Midbrain (tissue), 1 donor: ENCODE measurements at regions not wholly inside any gene's neighbourhood (a gene's known extent, or its start where the extent isn't known, plus 50 kb on each side); places are given as distances from the start of the nearest gene placed in this dataset.
A peak's percentile ranks its signal among the peaks of the same experiment; 100 is the strongest.

Experiments used
- DNase-seq: peaks from one replicate; lab custom pipeline; 2025; lab: John Stamatoyannopoulos, UW

DNA sequence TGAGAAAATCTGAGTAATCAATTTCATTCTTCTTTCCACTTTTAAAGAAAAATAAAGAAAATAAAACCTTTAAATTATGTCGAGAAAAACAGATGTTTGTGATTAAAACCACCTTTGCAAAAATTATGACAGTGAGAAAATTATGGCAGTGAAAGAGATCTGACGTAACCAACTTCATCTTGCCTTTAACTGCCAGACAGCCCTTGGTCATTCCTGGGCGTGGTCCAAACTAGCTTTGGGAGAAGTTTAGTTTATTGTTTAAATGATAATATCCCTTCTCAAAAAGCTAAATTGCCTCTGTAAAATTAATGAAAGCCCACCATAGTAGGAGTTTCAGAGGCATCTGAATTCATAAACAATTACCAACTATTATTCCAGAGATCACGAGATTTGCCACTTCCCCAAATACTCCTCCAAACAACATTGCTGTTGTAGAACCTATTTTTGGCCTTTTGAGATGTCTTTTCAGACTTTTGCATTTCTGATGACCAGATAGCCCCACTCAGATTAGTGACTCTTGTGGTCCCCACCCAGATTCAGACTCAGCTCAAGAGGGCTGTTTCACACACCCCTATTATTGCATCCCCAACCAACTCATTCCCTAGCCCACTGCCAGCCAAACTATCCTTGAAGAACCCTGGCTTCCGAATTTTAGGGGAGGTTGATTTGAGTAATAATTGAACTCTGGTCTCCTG is 664.4 kb upstream of the CBLB start:
- DNase-seq: no peak

DNA sequence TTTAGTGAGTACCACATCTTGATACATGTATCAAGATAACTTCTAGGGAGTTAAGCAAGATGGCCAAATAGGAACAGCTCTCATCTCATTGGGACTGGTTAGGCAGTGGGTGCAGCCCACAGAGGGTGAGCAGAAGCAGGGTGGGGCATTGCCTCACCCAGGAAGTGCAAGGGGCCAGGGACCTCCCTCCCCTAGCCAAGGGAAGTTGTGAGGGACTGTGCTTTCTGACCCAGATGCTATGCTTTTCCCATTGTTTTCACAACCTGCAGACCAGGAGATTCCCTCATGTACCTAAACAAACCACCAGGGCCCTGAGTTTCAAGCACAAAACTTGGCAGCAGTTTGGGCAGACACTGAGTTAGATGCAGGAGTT is 665.0 kb upstream of the CBLB start:
- no peak for DNase-seq

DNA sequence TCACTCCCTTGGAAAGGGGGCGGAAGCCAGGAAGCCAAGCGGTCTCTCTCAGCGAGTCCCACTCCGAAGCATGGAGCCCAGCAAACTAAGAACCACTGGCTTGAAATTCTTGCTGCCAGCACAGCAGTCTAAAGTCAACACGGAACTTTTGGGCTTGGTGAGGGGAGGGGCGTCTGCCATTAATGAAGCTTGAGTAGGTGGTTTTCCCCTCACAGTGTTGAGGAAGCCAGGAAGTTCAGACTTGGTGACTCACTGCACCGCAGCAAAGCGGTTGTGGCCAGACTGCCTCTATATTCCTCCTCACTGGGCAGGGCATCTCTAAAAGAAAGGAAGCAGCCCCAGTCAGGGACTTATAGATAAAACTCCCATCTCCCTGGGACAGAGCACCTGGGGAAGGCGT is 665.4 kb upstream of the CBLB start:
- DNase-seq: no peak

DNA sequence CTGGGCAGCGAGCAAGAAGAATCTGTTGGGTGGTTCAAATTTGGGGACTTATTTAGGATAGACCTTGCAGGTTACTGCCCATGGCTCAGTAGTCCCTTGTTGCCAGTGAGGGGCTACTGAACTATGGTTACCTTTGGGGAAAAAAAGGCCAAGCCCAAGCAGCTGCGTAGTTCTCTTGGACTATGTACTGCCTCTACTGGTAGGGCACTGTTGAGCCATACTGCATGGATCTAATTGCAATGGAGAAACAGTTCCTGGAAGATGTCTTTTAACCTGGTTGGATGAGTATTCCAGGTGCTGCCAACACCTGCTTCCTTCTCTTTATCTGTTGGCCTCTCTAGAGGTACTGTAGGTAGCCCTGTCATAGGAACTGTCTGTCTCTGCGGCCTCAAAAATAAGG is 671.9 kb upstream of the CBLB start:
- no peak for DNase-seq

DNA sequence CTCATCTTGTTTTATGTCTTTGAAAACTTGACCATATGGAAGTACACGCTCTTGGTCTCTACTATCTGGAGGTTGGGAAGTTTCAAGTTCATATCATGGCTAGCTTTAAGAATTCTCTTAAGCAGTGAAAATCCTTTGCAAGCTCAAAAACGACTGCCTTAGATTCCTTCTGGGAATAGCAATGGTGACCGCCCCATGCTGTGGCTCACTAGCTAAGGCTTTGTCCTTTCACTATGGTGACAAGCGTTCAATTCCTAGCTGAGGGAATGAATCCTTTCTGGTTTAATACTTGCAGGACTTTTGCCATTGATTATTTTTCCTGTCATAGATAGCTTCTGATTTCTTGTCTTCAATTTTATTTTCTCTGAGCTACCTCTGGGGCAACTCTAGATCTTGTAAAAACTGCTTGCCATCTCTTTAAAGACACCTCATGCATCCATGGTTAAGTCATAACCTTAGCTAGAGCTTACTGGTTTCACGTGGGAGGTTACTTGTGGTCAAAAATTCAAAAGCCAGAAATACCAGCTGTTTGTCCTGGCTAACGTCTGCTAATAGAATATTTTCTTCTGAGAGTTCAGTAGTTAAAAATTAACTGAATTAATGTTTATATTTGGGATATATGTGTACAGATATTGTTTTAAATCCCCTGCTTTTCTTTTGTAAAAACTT is 673.4 kb upstream of the CBLB start:
- DNase-seq: no peak

DNA sequence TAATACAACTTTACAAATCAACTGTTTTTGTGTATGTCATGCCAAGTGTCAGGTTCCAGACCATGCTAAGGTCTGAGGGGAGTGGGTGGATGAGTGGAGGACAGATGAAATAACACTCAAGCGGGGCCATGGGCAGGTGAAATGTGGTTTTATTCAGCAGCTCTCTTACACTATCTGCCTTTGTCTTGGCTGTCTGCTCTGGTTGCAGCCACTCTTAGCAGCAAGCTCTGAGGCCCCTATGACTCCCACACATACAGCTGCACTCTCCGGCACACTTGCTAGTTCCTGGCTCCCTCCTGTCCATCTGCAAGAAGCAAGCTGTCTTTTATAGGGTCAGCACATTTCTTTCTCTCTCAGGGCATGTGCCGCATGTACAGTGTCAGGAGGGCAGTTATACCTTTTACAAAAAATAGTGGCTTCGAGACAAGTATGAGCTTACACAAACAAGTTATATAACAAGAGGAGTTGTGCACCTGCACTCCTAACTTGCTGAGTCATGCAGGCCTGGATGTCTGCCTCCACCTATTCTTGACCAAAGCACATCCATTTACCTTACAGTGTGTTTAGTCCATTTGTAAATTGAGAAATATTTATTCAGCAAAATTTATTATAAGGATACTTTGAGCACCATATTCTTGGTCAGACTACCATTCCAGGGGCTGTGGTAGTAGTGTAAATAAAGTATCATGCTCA is 683.7 kb upstream of the CBLB start:
- DNase-seq: no peak

DNA sequence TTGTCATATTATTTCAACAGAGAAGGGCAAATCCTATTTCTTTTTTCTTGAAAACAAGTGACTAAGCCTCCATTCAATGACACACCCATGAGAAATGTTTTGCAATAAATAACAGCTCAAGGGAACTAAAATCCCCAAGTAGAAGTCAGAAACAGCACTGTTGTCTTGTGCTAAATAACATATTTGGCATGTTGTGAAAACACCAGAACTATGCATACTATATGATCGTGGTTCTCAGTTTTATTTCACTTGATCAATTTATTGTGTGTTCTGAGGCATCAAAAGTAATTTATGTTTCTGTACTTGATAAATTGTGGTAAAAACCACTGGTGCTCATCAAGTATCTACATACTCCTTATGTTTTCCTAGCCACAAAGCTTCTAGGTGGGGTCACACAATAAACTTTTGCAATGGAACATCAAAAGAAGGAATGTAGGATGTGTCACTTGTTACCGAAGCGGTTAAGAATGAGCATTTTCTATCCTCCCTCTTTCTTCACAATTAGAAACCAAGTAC is 691.7 kb upstream of the CBLB start:
- DNase-seq: no peak

DNA sequence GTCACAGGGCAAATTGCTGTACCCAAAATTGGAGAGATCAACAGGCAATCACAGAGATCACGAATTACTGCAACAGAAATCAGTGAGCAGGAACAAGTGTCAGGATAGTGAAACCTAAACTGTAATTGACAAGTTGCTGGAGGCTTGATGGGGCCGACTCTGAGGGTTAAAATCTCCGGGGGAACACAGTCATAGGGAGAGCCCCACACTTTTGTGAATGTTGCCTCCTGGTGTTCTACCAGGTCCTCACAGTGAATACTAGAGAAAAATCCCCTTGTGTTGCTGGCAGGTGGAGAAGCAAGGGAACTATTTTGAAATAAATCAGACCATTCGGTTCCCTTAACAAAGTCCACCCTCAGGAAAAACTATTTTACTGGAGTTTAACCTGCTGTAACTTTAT is 697.5 kb upstream of the CBLB start:
- no peak for DNase-seq

DNA sequence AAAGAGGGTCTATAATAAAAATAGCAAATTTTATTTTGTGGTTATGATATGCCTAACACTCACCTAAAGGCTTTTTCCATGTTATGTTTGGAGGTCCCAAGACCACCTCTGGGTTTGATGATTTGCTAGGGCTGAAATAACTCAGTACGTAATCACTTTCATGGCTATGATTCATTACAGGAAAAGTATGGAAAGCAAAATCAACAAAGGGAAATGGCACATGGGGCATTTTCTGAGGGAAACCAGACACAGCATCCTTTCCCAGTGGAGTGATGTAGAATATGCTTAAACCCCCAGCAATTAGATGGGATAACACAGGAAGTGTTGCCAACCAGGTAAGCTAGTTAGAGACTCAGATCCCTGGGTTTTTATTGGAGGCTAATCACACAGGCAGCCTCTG is 701.6 kb upstream of the CBLB start:
- DNase-seq: no peak

DNA sequence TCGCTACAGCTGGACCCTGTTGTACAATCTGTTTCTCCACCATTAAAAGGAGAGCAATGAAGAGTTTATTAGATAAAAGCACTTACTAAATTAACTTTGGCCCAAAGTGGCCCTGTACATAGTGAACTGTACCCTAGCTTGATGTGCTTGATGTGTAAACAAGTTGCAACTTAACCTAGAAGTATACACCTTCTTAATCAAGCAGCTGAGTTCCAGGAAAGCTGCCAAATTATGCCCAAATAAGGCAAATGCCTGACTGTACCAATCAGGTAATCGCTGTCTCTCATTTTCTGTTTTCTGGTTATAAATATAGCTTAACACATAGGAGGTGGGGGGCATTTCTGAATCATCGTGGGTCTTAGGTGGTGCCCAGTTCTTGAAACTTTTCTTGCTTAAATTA is 704.8 kb upstream of the CBLB start:
- no peak for DNase-seq

DNA sequence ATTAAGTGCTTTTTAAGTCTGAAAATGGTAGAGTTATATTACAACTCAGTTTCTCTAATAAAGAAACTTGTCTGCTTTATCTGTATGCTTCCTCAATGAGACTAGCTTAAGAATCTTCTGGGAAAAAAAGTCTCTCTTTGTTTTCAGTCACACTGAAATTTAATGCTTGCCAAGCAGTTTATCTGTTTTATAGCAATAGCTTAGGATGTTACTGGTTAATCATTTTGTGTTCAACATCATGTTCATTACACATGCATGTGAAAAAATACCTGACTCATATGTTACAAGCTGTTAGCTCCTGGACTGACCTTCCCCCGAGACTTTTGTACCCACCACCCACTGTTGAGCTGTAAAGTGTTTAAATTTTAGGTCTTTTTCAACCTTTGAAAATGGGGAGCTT is 706.2 kb upstream of the CBLB start:
- no peak for DNase-seq

DNA sequence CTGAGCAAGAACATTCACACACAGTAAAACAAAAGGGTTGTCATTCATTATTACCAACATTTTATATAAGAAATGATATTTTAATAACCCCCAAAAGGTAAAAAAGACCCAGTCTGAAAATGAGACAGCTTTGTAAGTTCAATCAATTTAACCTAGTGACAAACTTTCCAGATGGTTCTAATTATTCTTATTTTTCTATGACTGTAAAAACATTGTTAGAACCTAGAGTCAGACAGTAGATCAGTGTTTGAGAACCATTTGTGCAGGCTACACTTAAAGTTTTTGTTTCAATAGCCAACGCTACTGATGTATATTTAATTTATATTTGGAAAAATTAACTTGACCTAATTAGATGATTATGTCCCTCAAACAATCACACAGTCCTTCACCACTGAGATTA is 708.4 kb upstream of the CBLB start:
- no peak for DNase-seq

DNA sequence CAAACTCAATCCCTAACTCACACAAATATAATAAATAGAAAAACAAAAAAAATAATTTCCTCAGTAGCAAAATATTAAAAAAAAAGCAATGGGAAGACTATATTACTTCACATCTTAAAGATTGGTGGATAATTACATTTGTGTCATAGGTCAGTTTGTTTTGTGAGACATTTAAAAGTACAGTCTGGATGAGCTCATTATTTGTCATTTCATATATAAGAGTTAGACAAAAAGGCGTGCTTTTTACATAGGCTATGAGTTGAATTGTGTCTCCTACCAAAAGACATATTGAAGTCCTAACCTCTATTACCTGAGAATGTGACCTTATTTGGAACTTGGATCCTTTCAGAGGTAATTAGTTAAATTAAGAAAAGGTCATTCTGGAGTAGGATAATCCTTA is 710.1 kb upstream of the CBLB start:
- DNase-seq: no peak

DNA sequence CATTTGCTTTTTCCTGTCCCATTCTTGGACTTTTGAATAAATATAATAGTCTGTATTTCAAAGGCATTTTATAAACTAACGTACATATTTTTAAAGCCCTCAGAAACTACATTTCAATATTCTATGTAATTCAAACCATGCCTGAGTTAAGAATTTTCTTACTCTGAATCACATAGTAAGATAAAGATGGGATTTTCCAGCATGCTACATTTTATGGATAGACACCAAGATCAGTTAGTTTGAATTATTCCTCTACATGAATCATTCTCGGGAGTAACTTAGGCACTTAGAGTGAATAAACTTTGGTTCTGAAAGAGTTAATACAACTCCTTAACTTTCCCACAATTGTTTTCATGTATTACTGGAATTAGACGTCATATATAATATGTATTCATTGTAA is 713.3 kb upstream of the CBLB start:
- DNase-seq: no peak

DNA sequence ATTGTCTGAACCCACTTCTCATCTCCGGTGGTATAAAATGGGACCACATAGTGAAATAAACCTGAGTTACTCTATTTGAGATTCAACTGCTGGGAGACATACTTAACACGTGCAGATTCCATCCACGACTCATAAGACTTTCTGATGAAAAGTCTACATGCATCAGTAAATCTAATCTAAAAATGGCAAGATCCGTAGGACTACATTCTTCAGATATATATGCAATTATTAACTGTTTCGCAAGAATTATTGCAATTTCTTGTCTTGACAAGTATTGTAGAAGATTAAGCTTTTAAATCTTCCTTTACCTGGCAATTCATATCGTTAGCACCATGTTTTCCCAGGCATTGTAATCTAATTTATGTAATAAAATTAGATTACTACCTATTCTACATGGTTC is 718.7 kb upstream of the CBLB start:
- no peak for DNase-seq

DNA sequence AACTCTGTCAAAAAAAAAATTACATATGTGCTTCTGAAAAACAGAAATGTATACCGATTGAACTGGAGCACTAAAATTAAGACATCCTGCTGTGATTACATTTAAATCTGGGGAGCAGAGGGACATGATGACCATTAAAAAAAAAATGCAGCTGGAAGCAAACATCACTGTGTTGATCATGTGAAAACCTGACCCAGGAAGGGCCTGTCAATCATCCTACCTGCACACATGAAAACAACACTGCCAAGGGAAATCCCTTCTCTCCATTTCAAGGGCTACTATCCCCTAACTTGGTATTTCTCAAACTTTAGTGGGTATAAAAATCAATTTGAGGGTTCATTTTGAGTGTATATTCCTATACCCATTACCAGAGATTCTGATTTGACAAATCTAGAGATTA is 719.9 kb upstream of the CBLB start:
- no peak for DNase-seq

DNA sequence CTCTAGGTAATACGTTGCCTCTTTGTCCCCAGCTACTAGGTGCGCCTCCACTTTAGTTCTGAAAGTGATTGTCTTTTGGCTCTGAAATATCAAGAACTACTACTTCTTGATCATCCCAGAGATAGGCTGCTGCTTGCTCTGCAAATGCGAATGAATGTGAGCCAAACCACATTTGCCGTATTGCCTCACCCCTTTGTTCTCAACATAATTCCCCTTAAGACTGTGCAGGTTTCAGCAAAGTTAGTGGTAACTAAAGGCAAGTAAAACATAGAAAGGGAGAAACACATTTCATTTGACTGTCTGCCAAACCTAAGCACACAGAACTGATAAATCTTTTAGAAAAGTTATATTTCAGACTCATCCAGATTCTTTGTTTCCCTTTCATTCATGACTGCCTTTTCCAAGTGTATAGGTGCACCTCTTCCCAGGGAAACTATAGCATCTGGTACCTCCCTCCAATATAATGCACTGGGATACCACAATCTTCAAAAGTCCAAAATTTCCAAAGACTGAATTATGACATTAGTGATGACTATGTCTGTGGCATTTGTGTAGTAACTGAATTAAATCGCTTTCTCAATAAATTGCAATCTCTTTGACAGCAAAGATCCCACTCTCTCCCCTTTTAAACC is 720.6 kb upstream of the CBLB start:
- no peak for DNase-seq

DNA sequence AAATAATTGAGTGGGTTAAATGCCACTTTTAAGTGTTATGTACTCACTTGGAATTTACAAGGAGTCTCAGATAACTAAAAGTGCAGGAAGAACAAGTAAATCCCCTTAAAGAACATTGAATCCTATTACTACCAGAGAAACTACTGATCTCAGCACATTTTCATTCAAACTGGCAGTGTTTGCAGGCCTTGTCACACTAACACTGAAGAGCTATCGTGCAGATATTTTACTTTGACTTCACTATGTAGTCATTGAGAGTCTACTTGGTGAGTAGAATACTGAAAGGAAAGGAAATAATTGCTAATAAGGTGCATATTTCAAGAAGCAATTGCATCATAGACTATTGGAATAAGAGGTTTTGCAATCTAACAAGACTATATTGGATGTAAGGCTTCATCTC is 721.4 kb upstream of the CBLB start:
- DNase-seq: no peak

DNA sequence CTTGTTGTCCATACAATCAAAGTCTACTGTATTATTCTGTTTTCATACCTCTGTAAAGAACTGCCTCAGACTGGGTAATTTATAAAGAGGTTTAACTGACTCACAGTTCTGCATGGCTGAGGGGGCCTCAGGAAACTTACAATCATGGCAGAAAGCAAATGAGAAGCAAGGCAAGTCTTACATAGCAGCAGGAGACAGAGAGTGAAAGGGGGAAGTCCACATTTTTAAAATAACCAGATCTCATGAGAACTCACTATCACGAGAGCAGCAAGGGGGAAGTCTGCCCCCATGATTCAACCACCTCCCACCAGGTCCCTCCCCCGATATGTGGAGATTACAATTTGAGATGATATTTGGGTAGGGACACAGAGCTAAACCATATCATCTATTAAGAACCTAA is 724.6 kb upstream of the CBLB start:
- DNase-seq: no peak

DNA sequence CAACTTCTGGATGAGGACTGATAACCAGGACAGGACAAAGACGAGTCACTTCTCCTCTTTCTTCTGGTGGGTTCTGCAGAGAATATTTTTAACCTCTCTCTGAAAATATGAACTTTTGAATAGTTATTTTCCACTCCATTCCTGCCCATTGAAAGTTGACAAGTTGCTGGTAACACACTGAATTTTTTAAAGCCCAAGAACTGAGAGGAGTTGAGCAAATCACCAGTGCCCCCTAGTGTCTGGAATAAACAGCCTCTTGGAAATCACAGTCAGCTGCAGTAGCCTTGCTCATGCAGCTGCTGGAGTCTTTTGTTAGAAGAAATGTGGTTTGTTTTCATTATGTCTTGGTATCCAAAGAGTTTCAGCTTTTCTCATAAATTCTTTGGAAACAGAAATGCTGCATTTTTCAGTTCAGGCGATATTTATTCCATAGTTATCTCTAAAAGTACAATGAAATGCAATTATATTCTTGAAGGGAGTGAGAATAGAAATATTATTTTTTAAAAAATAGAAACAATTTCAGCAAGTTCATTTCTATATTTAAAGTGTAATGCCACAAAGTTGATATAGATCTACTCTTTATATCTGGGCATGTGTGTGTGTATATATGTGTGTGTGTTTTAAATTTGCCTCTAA is 741.0 kb upstream of the CBLB start:
- peak; percentile 91 for DNase-seq

DNA sequence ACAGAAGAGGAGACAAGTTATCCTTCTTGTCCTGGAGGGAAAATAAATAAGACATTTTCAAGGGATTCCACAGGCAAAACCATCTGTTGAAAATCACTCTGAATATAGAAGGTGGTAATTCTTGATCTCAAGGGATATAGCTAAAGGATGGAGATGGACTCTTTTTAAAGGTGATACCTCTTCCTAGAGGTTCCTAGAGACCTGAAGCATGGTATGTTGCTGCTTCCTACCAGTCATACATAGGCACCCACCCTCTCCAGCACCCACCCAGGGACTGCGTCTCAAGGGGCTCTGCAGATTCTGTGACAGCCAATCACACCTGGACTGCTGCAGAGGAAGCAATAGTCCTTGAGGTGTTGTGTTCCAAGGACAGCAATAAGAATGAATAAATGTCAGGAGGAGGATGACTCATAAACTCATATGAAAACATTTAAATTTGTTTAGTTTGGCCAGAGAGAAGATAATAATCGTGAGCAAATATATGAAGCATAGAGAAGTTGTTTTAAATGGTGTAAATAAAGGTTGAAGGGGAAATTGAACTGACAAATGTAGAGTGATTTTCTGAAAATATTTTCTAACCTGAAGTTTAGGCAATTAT is 741.6 kb upstream of the CBLB start:
- DNase-seq: no peak

DNA sequence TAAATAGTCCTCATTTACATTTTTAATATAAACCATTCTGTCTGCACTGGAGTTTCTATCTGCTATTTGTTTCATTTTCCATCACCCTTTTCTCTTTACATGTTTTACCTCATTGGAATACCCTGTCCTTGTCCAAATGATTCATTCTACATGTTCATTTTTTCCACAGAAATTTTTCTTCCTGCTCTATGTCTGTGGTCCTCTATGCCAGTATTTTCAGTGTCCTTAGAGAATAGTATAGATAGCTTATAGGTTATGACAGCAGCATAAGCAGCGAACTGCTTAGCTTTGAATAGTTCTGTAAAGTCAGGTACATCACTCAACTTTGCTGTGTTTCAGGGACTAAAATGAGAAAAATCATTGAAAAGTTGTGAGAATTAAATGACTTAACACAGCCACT is 742.3 kb upstream of the CBLB start:
- no peak for DNase-seq
